H1 (cell line): ENCODE measurements at regions not wholly inside any gene's neighbourhood (a gene's known extent, or its start where the extent isn't known, plus 50 kb on each side); places are given as distances from the start of the nearest gene placed in this dataset.

ENCODE experiments used
- CTCF ChIA-PET: fragments of 300-600 bp; sonication (Branson Sonifier 250); formaldehyde crosslinking; loops from one replicate; lab custom pipeline; 2021; ENCODE audit not compliant: partially characterized antibody; lab: Charles Lee
- POLR2A ChIA-PET: fragments of 300-600 bp; sonication (Branson Sonifier 250); formaldehyde crosslinking; loops from one replicate; lab custom pipeline; 2021; ENCODE audit warnings: inconsistent platforms; ENCODE audit not compliant: partially characterized antibody; lab: Charles Lee
- DNase-seq, 2 experiments: peaks; one replicate each; pipeline versions ENCODE4 v3.0.0 to v3.0.0-alpha.2; 2010 to 2022; ENCODE audit warnings: low spot score in 2 of 2, low read depth in 1 of 2, mixed read lengths in 1 of 2
- FAIRE-seq: peaks from 2 replicates; lab custom pipeline; 2011; peaks lifted over from hg19 to GRCh38; lab: Jason Lieb, UNC
- H2AFZ ChIP-seq: 2 replicates; pipeline ENCODE4 v1.8.1; 2012; ENCODE audit warnings: low read length, inconsistent platforms
- H2AK5ac ChIP-seq: 2 replicates; pipeline ENCODE4 v1.6.1; 2013; ENCODE audit warnings: low read depth, low read length
- H2BK120ac ChIP-seq: replicated peaks from 2 replicates; pipeline ENCODE3; 2013; ENCODE audit warnings: low read depth, low read length, inconsistent platforms
- H2BK12ac ChIP-seq: 2 replicates; pipeline ENCODE4 v1.6.1; 2013; ENCODE audit warnings: low read depth, low read length
- H2BK15ac ChIP-seq: 2 replicates; pipeline ENCODE4 v1.6.1; 2013; ENCODE audit warnings: low read length
- H2BK20ac ChIP-seq: 2 replicates; pipeline ENCODE4 v1.6.1; 2013; ENCODE audit warnings: low read length
- H2BK5ac ChIP-seq: 2 replicates; pipeline ENCODE4 v1.6.1; 2013; ENCODE audit warnings: low read depth, low read length
- H3K14ac ChIP-seq: 2 replicates; pipeline ENCODE4 v1.6.1; 2013; ENCODE audit warnings: inconsistent platforms; ENCODE audit not compliant: insufficient read length
- H3K18ac ChIP-seq: 2 replicates; pipeline ENCODE4 v1.6.1; 2013; ENCODE audit warnings: low read length; ENCODE audit errors: extremely low read depth
- H3K23ac ChIP-seq: 2 replicates; pipeline ENCODE4 v1.6.1; 2013; ENCODE audit warnings: inconsistent platforms; ENCODE audit not compliant: insufficient read length
- H3K23me2 ChIP-seq: 2 replicates; pipeline ENCODE4 v1.6.1; 2013; ENCODE audit warnings: low read depth, low read length
- H3K27ac ChIP-seq: 2 replicates; pipeline ENCODE4 v1.6.1; 2011; ENCODE audit warnings: low read depth, low read length, inconsistent platforms
- H3K27me3 ChIP-seq, 4 experiments: replicated peaks in 1 of 4; 1 replicate in 1 of 4; 2 replicates in 3 of 4; pipeline versions ENCODE4 v1.6.1 to v1.8.1; 2011 to 2013; ENCODE audit warnings: low read length in 3 of 4, mild to moderate bottlenecking in 3 of 4, inconsistent platforms in 2 of 4, mixed read lengths in 2 of 4, moderate library complexity in 1 of 4; ENCODE audit not compliant: control insufficient read depth in 3 of 4, insufficient read depth in 3 of 4; ENCODE audit errors: extremely low read depth in 1 of 4
- H3K36me3 ChIP-seq, 4 experiments: 2 replicates each; pipeline versions ENCODE4 v1.6.1 to v1.8.1; 2011 to 2013; ENCODE audit warnings: mild to moderate bottlenecking in 4 of 4, low read length in 3 of 4, moderate library complexity in 2 of 4, control low read depth in 1 of 4, inconsistent platforms in 1 of 4; ENCODE audit not compliant: insufficient read depth in 4 of 4, control insufficient read depth in 2 of 4
- H3K4ac ChIP-seq: replicated peaks from 2 replicates; pipeline ENCODE3; 2013; ENCODE audit warnings: low read length, low read depth, mixed read lengths, inconsistent platforms; ENCODE audit not compliant: insufficient read length
- H3K4me1 ChIP-seq, 4 experiments: replicated peaks in 1 of 4; 1 replicate in 1 of 4; 2 replicates in 3 of 4; pipeline versions ENCODE4 v1.6.1 to v1.8.1; 2011 to 2013; ENCODE audit warnings: low read length in 3 of 4, inconsistent platforms in 2 of 4, mixed read lengths in 1 of 4; ENCODE audit not compliant: insufficient read depth in 4 of 4, control insufficient read depth in 3 of 4
- H3K4me2 ChIP-seq, 2 experiments: 2 replicates each; pipeline versions ENCODE4 v1.6.1 to v1.8.1; 2011 to 2013; ENCODE audit warnings: low read depth in 2 of 2, low read length in 2 of 2, control low read depth in 1 of 2, inconsistent platforms in 1 of 2, mild to moderate bottlenecking in 1 of 2; ENCODE audit not compliant: insufficient read depth in 1 of 2
- H3K4me3 ChIP-seq, 4 experiments: fragments of 200-600, 300-600 bp in 1 of 4; sonication (generic), shearing (Covaris generic), sonication (Bioruptor Twin) in 1 of 4; 2 replicates each; pipeline versions ENCODE4 v1.5.1 to v1.8.1; 2011 to 2016; ENCODE audit warnings: low read length in 4 of 4, low read depth in 3 of 4, control low read depth in 2 of 4, inconsistent platforms in 2 of 4, mild to moderate bottlenecking in 2 of 4, mixed read lengths in 1 of 4, moderate library complexity in 1 of 4; ENCODE audit not compliant: insufficient read depth in 2 of 4; ENCODE audit errors: extremely low read depth in 1 of 4
- H3K56ac ChIP-seq: replicated peaks from 2 replicates; pipeline ENCODE3; 2013; ENCODE audit warnings: low read depth, mild to moderate bottlenecking, mixed read lengths, low read length, inconsistent platforms; ENCODE audit not compliant: insufficient read length
- H3K79me1 ChIP-seq: 2 replicates; pipeline ENCODE4 v1.6.1; 2013; ENCODE audit warnings: low read depth, low read length, control low read depth
- H3K79me2 ChIP-seq, 2 experiments: 2 replicates each; pipeline versions ENCODE4 v1.6.1 to v1.8.1; 2012 to 2013; ENCODE audit warnings: low read length in 2 of 2, mild to moderate bottlenecking in 2 of 2, inconsistent platforms in 1 of 2; ENCODE audit not compliant: insufficient read depth in 2 of 2, control insufficient read depth in 1 of 2
- H3K9ac ChIP-seq, 4 experiments: replicated peaks in 1 of 4; 1 replicate in 1 of 4; 2 replicates in 3 of 4; pipeline versions ENCODE4 v1.6.1 to v1.8.1; 2011 to 2013; ENCODE audit warnings: low read depth in 3 of 4, low read length in 3 of 4, control low read depth in 2 of 4, mild to moderate bottlenecking in 2 of 4, moderate library complexity in 2 of 4, inconsistent platforms in 1 of 4; ENCODE audit errors: extremely low read depth in 1 of 4
- H3K9me3 ChIP-seq, 2 experiments: 2 replicates each; pipeline versions ENCODE4 v1.6.1 to v1.8.1; 2012 to 2013; ENCODE audit warnings: mild to moderate bottlenecking in 2 of 2, moderate library complexity in 2 of 2, control low read depth in 1 of 2, inconsistent platforms in 1 of 2, low read depth in 1 of 2, low read length in 1 of 2, mixed read lengths in 1 of 2; ENCODE audit not compliant: insufficient read depth in 2 of 2
- H4K20me1 ChIP-seq, 2 experiments: replicated peaks in 1 of 2; 2 replicates each; pipeline versions ENCODE3 to v1.8.1; 2011 to 2013; ENCODE audit warnings: inconsistent platforms in 2 of 2, low read length in 2 of 2, mild to moderate bottlenecking in 1 of 2; ENCODE audit not compliant: insufficient read depth in 2 of 2, control insufficient read depth in 1 of 2
- H4K5ac ChIP-seq: 2 replicates; pipeline ENCODE4 v1.6.1; 2013; ENCODE audit warnings: low read length, low read depth, mixed read lengths, inconsistent platforms; ENCODE audit not compliant: insufficient read length
- H4K8ac ChIP-seq: 2 replicates; pipeline ENCODE4 v1.8.0; 2013; ENCODE audit warnings: mild to moderate bottlenecking, moderate library complexity, low read length, inconsistent platforms; ENCODE audit not compliant: insufficient read depth; ENCODE audit errors: extremely low read depth
- H4K91ac ChIP-seq: replicated peaks from 2 replicates; pipeline ENCODE3; 2013; ENCODE audit warnings: low read length, mixed read lengths, inconsistent platforms; ENCODE audit not compliant: insufficient read length
- CBX5 ChIP-seq: fragments of 300-800, 300-1000 bp; sonication (generic); IDR thresholded peaks from 2 replicates; pipeline ENCODE4 v1.7.1; 2016; ENCODE audit warnings: antibody characterized with exemption, low read length, low read depth
- CTCF ChIP-seq, 3 experiments: IDR thresholded peaks; 1 replicate in 2 of 3; 2 replicates in 1 of 3; pipeline versions ENCODE4 v1.5.1 to v1.6.1; 2011; ENCODE audit warnings: low read length in 3 of 3, mild to moderate bottlenecking in 3 of 3, inconsistent platforms in 2 of 3, low read depth in 1 of 3, moderate library complexity in 1 of 3; ENCODE audit not compliant: insufficient read depth in 1 of 3; ENCODE audit errors: control extremely low read depth in 1 of 3
- EP300 ChIP-seq, 2 experiments: IDR thresholded peaks; 1 replicate in 1 of 2; 2 replicates in 1 of 2; pipeline ENCODE4 v1.6.1; 2011 to 2012; ENCODE audit warnings: low read depth in 2 of 2, low read length in 2 of 2, mild to moderate bottlenecking in 2 of 2, borderline replicate concordance in 1 of 2, inconsistent platforms in 1 of 2, moderate library complexity in 1 of 2
- JUN ChIP-seq: IDR thresholded peaks from 2 replicates; pipeline ENCODE4 v1.6.1; 2011; ENCODE audit warnings: low read depth, mild to moderate bottlenecking, improper control_type of control experiment, low read length
- MAFK ChIP-seq: IDR thresholded peaks from 2 replicates; pipeline ENCODE4 v1.6.1; 2012; ENCODE audit warnings: low read depth, mild to moderate bottlenecking, improper control_type of control experiment, low read length
- NANOG ChIP-seq: IDR thresholded peaks from 2 replicates; pipeline ENCODE4 v1.6.1; 2011; ENCODE audit warnings: low read length, low read depth, mild to moderate bottlenecking, inconsistent platforms; ENCODE audit not compliant: insufficient read depth, poor library complexity, severe bottlenecking
- POLR2A ChIP-seq, 2 experiments: IDR thresholded peaks; 1 replicate in 1 of 2; 2 replicates in 1 of 2; pipeline ENCODE4 v1.6.1; 2011; ENCODE audit warnings: low read depth in 2 of 2, low read length in 2 of 2, mild to moderate bottlenecking in 2 of 2; ENCODE audit errors: control extremely low read depth in 1 of 2
- RAD21 ChIP-seq, 2 experiments: IDR thresholded peaks in 1 of 2; conservative IDR thresholded peaks in 1 of 2; 2 replicates each; pipeline ENCODE4 v1.6.1; 2011; ENCODE audit warnings: low read depth in 2 of 2, low read length in 2 of 2, improper control_type of control experiment in 1 of 2, inconsistent platforms in 1 of 2, mild to moderate bottlenecking in 1 of 2, moderate library complexity in 1 of 2
- SP4 ChIP-seq: IDR thresholded peaks from 2 replicates; pipeline ENCODE4 v1.6.1; 2012; ENCODE audit warnings: low read length, inconsistent platforms
- WGBS, 2 experiments: shearing (Covaris generic) in 1 of 2; methylation state at CpG; one replicate each; pipeline versions ENCODE4 v1.1.6 to v1.1.7; 2013 to 2015; ENCODE audit warnings: low lambda C conversion rate in 2 of 2, mixed read lengths in 2 of 2, inconsistent platforms in 1 of 2, low coverage in 1 of 2, missing lambda C conversion rate in 1 of 2; ENCODE audit not compliant: insufficient replicate concordance in 2 of 2, insufficient coverage in 1 of 2, insufficient read length in 1 of 2; ENCODE audit errors: extremely low coverage in 1 of 2, missing lambda C conversion rate in 1 of 2; 5-methylcytosine and 5-hydroxymethylcytosine counted together

DNA sequence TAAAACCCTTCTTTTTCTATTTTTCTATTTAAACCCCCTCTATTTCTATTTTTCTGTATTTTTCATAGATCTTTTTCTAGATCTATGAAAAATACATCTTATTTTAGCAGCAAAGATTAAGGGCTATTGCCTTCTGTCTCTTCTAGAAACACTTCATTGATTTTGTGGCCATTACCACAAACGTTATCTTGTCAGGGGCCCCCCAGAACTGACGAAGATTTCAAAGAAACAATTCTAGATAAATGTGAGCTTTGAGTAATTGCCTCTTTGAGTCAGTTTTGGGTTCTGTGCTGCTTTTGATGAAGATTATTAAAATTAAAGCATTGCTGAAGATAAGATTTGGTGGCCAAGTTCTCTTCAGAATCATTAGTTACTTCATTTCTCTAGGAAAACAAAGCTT, 279.6 kb upstream of the PEX5L start:
- no peak overlapping the region for H2BK20ac ChIP-seq
- H3K4me2 ChIP-seq, result no peak overlapping the region
- 69% methylated on average over 2 of the region's 2 CpGs; no CpG with 5 or more reads in 1 of the 2 experiments for WGBS, 2 experiments
- no peak overlapping the region for H4K8ac ChIP-seq
- H3K56ac ChIP-seq, result no peak overlapping the region
- H3K27me3 ChIP-seq, result no peaks in the 10 kb centered on the region
- no peak overlapping the region for H3K4ac ChIP-seq
- no peaks in the 10 kb centered on the region for H3K36me3 ChIP-seq
- no peaks in the 10 kb centered on the region for H4K20me1 ChIP-seq
- H3K14ac ChIP-seq, result no peak overlapping the region
- DNase-seq, result no peak
- H3K79me1 ChIP-seq, result no peaks in the 10 kb centered on the region
- no peak overlapping the region for H4K91ac ChIP-seq
- H2BK12ac ChIP-seq, result no peak overlapping the region
- no peak overlapping the region for H2BK120ac ChIP-seq
- H3K4me1 ChIP-seq, result no peaks in the 10 kb centered on the region
- no peak overlapping the region for H3K4me3 ChIP-seq
- TF ChIP-seq POLR2A (IDR thresholded peaks at IDR 0.05; ENCODE audit: control extremely low read depth in 1 of 2, low read depth in 2 of 2, low read length in 2 of 2), result no peak
- TF ChIP-seq SP4, result no peak
- TF ChIP-seq EP300 (IDR thresholded peaks at IDR 0.05; ENCODE audit: borderline replicate concordance in 1 of 2, low read depth in 2 of 2, low read length in 2 of 2), result no peak
- TF ChIP-seq CTCF (IDR thresholded peaks at IDR 0.05; ENCODE audit: control extremely low read depth in 1 of 3, insufficient read depth in 1 of 3, low read depth in 1 of 3, low read length in 3 of 3), result no peak
- no peak for TF ChIP-seq JUN
- no peak for TF ChIP-seq CBX5
- no peak for TF ChIP-seq RAD21 (IDR thresholded peaks at IDR 0.05 in 1 of 2, conservative IDR thresholded peaks at IDR 0.05 in 1 of 2; ENCODE audit: low read depth in 2 of 2, low read length in 2 of 2)
- no peak for TF ChIP-seq NANOG
- no peak for TF ChIP-seq MAFK
- no peak overlapping the region for H2BK5ac ChIP-seq
- no peak overlapping the region for H2AK5ac ChIP-seq
- H2BK15ac ChIP-seq, result no peak overlapping the region
- no peak overlapping the region for H4K5ac ChIP-seq
- no peaks in the 10 kb centered on the region for H3K79me2 ChIP-seq
- no peak for FAIRE-seq
- CTCF ChIA-PET, result interaction anchor here (0.9 kb wide), 1 partner anchor 387 kb away, joined by 3 read pairs; no protein-coding TSS in a partner anchor
- no peaks in the 10 kb centered on the region for H3K23me2 ChIP-seq
- no peak overlapping the region for H2AFZ ChIP-seq
- no peak overlapping the region for H3K18ac ChIP-seq
- POLR2A ChIA-PET, result no interaction called here
- H3K23ac ChIP-seq, result no peak overlapping the region
- no peak overlapping the region for H3K27ac ChIP-seq
- no peak overlapping the region for H3K9ac ChIP-seq
- no peaks in the 10 kb centered on the region for H3K9me3 ChIP-seq
